Gastrocnemius medialis (tissue), 4 donors: ENCODE measurements at regions not wholly inside any gene's neighbourhood (a gene's known extent, or its start where the extent isn't known, plus 50 kb on each side); places are given as distances from the start of the nearest gene placed in this dataset.
"Not testable (repeated sequence)": the region's sequence is repeated elsewhere in the genome, so short reads cannot be mapped to it uniquely, and the experiment has no call there.

Experiments
- ATAC-seq, 2 donors: fragments of 150-250 bp; one replicate each; pipeline ENCODE4 v1.9.1; 2016
- DNase-seq, 2 donors: peaks; one replicate each; pipeline ENCODE4 v3.0.0-alpha.2; 2019
- H3K27ac ChIP-seq, 4 donors: fragments of 200-600 bp; sonication (generic); 1 replicate in 1 of 4; 2 replicates in 3 of 4; pipeline ENCODE4 v1.5.1; 2016 to 2018; ENCODE audit warnings: mild to moderate bottlenecking in 2 of 4, moderate library complexity in 1 of 4
- H3K27me3 ChIP-seq, 3 donors: fragments of 200-600 bp; sonication (generic) in 2 of 3; 1 replicate in 1 of 3; 2 replicates in 2 of 3; pipeline versions ENCODE4 v1.5.1 to v1.6.0; 2016 to 2019; ENCODE audit warnings: mild to moderate bottlenecking in 1 of 3, moderate library complexity in 1 of 3
- H3K36me3 ChIP-seq, 2 donors: fragments of 200-600 bp; sonication (generic) in 1 of 2; one replicate each; pipeline ENCODE4 v1.5.1; 2017 to 2018
- H3K4me1 ChIP-seq, 2 donors: fragments of 200-600 bp; sonication (generic) in 1 of 2; one replicate each; pipeline ENCODE4 v1.5.1; 2016 to 2017; ENCODE audit warnings: mild to moderate bottlenecking in 2 of 2
- H3K4me3 ChIP-seq, 4 donors: fragments of 200-600 bp; sonication (generic) in 3 of 4; 1 replicate in 1 of 4; 2 replicates in 3 of 4; pipeline ENCODE4 v1.5.1; 2016 to 2019; ENCODE audit warnings: mild to moderate bottlenecking in 2 of 4
- H3K9me3 ChIP-seq, 3 donors: fragments of 200-600 bp; sonication (generic) in 2 of 3; 1 replicate in 1 of 3; 2 replicates in 2 of 3; pipeline ENCODE4 v1.5.1; 2016 to 2019
- POLR2A ChIP-seq, 2 donors: fragments of 450-650 bp; IDR thresholded peaks; one replicate each; pipeline ENCODE4 v1.6.1; 2017; ENCODE audit warnings: antibody characterized with exemption in 2 of 2, mild to moderate bottlenecking in 2 of 2, moderate library complexity in 2 of 2
- in situ Hi-C, 4 donors: fragments of 200-750 bp; cut with MboI; loops; one replicate each; pipeline versions ENCODE4 v1.15.0 to v1.8.0; 2017; ENCODE audit warnings: low sequenced_read_pairs in 4 of 4
- intact Hi-C: fragments of 100-400 bp; cut with DNase I; formaldehyde crosslinking; loops from one replicate; pipeline ENCODE4 v1.15.1; 2023; ENCODE audit warnings: low total_unique reads
- TF ChIP-seq, protein P1 (sequence below), 5 experiments: fragments of 450-650 bp in 3 of 5; fragments of 200-600 bp in 2 of 5; sonication (generic) in 2 of 5; IDR thresholded peaks in 4 of 5; conservative IDR thresholded peaks in 1 of 5; 1 replicate in 4 of 5; 2 replicates in 1 of 5; pipeline ENCODE4 v1.5.1; 2016 to 2019; ENCODE audit warnings: antibody characterized with exemption in 5 of 5, mild to moderate bottlenecking in 3 of 5, moderate library complexity in 3 of 5

DNA sequence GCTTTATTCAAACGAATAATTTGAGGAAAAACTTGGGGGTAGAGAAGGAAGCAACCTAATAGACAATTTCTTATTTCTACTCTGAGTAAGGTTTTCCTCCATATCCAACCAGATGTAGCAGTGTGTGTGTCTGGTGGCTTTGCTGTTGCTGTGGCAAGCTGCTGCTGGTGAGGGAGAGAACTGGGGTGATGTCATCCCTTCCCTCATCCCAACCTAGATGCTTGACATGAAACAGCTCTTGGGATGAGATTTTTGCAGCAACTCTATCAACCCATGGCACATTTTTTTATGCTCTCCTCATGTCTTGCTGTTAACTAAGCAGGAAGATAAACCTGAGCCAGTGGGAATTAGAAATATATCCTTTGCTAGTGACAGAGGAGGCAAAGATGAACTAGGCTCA is 135.8 kb downstream of the PCSK1 start:
- Histone ChIP-seq H3K36me3 (no peaks in the 10 kb centered on the region), H3K4me3 (no peak overlapping the region), H3K9me3 (no peaks in the 10 kb centered on the region), H3K27ac (no peak overlapping the region), H3K27me3 (no peaks in the 10 kb centered on the region), H3K4me1 (peaks cover 0 to 8% of the 10 kb centered on the region in 2 donors)
- DNase-seq: no peak
- in situ Hi-C loops: no loop called here
- no peak for TF ChIP-seq POLR2A (IDR thresholded peaks at IDR 0.05)
- TF ChIP-seq, protein P1, sequence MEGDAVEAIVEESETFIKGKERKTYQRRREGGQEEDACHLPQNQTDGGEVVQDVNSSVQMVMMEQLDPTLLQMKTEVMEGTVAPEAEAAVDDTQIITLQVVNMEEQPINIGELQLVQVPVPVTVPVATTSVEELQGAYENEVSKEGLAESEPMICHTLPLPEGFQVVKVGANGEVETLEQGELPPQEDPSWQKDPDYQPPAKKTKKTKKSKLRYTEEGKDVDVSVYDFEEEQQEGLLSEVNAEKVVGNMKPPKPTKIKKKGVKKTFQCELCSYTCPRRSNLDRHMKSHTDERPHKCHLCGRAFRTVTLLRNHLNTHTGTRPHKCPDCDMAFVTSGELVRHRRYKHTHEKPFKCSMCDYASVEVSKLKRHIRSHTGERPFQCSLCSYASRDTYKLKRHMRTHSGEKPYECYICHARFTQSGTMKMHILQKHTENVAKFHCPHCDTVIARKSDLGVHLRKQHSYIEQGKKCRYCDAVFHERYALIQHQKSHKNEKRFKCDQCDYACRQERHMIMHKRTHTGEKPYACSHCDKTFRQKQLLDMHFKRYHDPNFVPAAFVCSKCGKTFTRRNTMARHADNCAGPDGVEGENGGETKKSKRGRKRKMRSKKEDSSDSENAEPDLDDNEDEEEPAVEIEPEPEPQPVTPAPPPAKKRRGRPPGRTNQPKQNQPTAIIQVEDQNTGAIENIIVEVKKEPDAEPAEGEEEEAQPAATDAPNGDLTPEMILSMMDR (IDR thresholded peaks at IDR 0.05 in 4 of 5, conservative IDR thresholded peaks at IDR 0.05 in 1 of 5): no peak
- intact Hi-C loops: no loop called here
- no peak for ATAC-seq

DNA sequence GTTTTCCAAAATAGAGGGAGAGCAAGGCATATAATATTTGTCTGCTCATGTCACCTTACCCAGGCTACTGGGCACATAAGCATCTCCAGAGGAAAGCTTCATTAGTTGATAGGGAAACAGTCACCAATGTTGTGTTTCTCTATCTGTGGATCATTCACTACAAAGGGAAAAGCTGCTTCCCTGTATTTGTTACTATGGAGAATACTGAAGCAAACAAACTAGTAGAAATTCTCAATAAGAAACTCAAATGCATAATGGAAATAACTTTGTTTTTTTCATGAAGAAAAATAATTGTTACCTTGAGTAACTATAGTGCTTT is 138.2 kb downstream of the PCSK1 start:
- Histone ChIP-seq H3K9me3 (no peaks in the 10 kb centered on the region), H3K27me3 (no peaks in the 10 kb centered on the region), H3K4me1 (peaks cover 0 to 8% of the 10 kb centered on the region in 2 donors), H3K27ac (peak overlapping the region in 3 of 4 donors; percentile 3 to 27 (median 18)), H3K4me3 (no peak overlapping the region), H3K36me3 (no peaks in the 10 kb centered on the region)
- intact Hi-C loops (no loop called here), in situ Hi-C loops (no loop called here)
- ATAC-seq: no peak
- DNase-seq: no peak
- TF ChIP-seq, protein P1 (IDR thresholded peaks at IDR 0.05 in 4 of 5, conservative IDR thresholded peaks at IDR 0.05 in 1 of 5): no peak
- no peak for TF ChIP-seq POLR2A (IDR thresholded peaks at IDR 0.05)

DNA sequence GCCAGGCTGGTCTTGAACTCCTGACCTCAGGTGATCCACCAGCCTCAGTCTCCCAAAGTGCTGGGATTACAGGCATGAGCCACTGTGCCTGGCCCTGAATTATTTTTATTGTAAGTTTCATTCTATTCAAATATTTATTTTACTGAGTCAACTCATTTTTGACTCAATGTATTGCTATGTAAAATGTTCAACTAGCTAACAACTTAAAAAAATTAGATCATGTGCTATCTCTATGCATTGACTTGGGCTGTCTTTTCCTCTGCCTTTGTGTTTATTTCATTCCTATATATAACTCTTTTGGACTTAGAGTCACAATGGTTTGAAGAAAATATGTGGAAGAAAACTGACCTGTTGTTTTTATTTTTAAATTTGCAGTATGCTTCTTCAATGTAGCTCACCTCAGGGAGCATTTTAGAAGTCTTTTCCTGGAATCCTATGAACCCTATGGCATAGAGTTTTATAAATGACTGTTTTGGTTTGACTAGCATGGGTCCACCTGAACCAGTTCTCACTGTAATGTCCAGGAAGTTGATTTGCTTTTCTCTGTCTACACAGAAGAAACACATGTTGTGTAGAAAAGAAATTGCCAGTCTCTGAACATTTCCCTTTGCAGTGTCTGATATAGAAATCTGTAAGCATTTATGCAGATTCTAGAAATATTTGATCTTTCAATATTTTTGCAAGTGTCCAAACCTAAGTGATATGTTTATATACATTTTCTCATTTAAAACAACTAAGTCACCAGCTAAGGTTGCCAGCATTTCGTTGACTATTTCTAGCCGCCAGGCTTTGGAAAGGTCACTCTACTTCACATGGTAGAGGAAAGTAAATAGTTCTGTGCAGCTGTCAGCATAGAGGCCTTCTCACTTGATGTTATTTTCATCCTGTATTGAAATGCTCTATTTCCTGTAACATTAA is 138.8 kb downstream of the PCSK1 start:
- intact Hi-C loops (no loop called here), in situ Hi-C loops (no loop called here)
- DNase-seq (no peak), ATAC-seq (peak in 1 of 2 donors; percentile 45)
- no peaks in the 10 kb centered on the region for H3K9me3 ChIP-seq
- H3K36me3 ChIP-seq: no peaks in the 10 kb centered on the region
- TF ChIP-seq POLR2A (IDR thresholded peaks at IDR 0.05): no peak
- TF ChIP-seq, protein P1 (IDR thresholded peaks at IDR 0.05 in 4 of 5, conservative IDR thresholded peaks at IDR 0.05 in 1 of 5): no peak
- no peak overlapping the region for H3K4me3 ChIP-seq
- no peaks in the 10 kb centered on the region for H3K27me3 ChIP-seq
- H3K4me1 ChIP-seq: peaks cover 0 to 8% of the 10 kb centered on the region in 2 donors
- H3K27ac ChIP-seq: peak overlapping the region in 3 of 4 donors; percentile 3 to 27 (median 18)

DNA sequence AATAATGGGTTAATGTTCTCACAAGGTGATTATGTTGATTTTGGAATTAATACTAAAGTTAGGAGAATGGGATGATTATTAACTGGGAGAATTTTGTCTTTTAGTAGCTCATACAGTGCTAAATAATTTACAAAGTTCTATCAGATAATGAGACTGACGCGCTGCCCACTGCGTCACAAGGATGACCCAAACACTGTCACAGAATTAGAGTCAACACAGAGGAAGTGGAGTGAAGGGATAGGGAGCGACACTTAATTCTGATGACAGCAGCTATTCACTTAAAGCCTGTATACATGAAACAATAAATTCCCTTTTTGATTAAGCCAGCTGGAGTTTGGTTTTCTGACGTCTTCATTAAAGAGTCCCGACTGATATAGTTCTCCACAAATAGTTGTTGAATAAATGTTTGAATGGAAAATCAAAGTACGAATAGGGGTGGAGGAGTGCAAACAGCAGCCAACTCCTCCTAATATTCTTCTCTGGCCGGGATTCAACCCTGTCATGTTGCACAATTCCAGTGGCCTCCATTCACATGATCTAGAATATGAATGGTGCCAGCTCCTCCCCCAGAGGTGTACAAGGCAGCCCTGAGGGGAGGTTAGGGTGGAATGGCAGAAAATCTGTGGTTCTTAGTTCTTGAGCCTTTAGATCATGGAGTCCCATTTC is 140.3 kb downstream of the PCSK1 start:
- no peak overlapping the region for H3K4me3 ChIP-seq
- ATAC-seq: peak in 1 of 2 donors; percentile 35
- H3K27ac ChIP-seq: no peak overlapping the region
- peak in 1 of 2 donors; percentile 33 for DNase-seq
- H3K36me3 ChIP-seq: no peaks in the 10 kb centered on the region
- no peaks in the 10 kb centered on the region for H3K27me3 ChIP-seq
- in situ Hi-C loops: no loop called here
- TF ChIP-seq, protein P1 (IDR thresholded peaks at IDR 0.05 in 4 of 5, conservative IDR thresholded peaks at IDR 0.05 in 1 of 5): no peak
- TF ChIP-seq POLR2A (IDR thresholded peaks at IDR 0.05): no peak
- intact Hi-C loops: no loop called here
- no peaks in the 10 kb centered on the region for H3K9me3 ChIP-seq
- peaks cover 0 to 8% of the 10 kb centered on the region in 2 donors for H3K4me1 ChIP-seq

DNA sequence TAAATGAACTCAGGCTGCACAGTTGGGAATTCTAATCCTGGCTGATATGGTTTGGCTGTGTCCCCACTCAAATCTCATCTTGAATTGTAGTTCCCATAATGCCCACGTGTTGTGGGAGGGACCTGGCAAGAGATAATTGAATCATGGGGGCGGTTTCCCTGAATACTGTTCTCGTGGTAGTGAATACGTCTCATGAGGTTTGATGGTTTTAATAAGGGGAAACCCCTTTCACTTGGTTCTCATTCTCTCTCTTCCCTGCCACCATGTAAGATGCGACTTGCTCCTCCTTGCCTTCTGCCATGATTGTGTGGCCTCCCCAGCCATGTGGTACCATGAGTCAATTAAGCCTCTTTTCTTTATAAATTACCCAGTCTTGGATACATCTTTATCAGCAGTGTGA is 143.8 kb downstream of the PCSK1 start:
- H3K27me3 ChIP-seq, ATAC-seq, H3K4me3 ChIP-seq, in situ Hi-C loops, H3K9me3 ChIP-seq, intact Hi-C loops, DNase-seq, H3K4me1 ChIP-seq, H3K36me3 ChIP-seq, H3K27ac ChIP-seq: not testable (repeated sequence)
